Breast epithelium (tissue), 4 donors: ENCODE measurements at regions not wholly inside any gene's neighbourhood (a gene's known extent, or its start where the extent isn't known, plus 50 kb on each side); places are given as distances from the start of the nearest gene placed in this dataset.

Experiments
- DNase-seq, 2 donors: peaks; one replicate each; pipeline ENCODE4 v3.0.0-alpha.2; 2019; ENCODE audit warnings: low spot score in 2 of 2
- H3K27ac ChIP-seq, 2 donors: fragments of 200-600 bp; sonication (generic) in 1 of 2; one replicate each; pipeline ENCODE4 v1.5.1; 2016 to 2019; ENCODE audit warnings: mild to moderate bottlenecking in 1 of 2
- H3K27me3 ChIP-seq, 2 donors: fragments of 200-600 bp; sonication (generic) in 1 of 2; one replicate each; pipeline versions ENCODE4 v1.5.1 to v1.6.0; 2017 to 2019; ENCODE audit warnings: control low read depth in 1 of 2, mild to moderate bottlenecking in 1 of 2
- H3K36me3 ChIP-seq: fragments of 200-600 bp; one replicate; pipeline ENCODE4 v1.5.1; 2019
- H3K4me1 ChIP-seq, 2 donors: fragments of 200-600 bp; sonication (generic); one replicate each; pipeline ENCODE4 v1.5.1; 2016 to 2019; ENCODE audit warnings: control low read depth in 1 of 2
- H3K4me3 ChIP-seq, 3 donors: fragments of 200-600 bp; sonication (generic); 1 replicate in 2 of 3; 2 replicates in 1 of 3; pipeline ENCODE4 v1.5.1; 2016 to 2019; ENCODE audit warnings: mild to moderate bottlenecking in 3 of 3, moderate library complexity in 2 of 3
- H3K9me3 ChIP-seq, 2 donors: fragments of 200-600 bp; sonication (generic) in 1 of 2; one replicate each; pipeline ENCODE4 v1.5.1; 2016 to 2019; ENCODE audit warnings: control low read depth in 1 of 2
- CTCF ChIP-seq, 3 donors: fragments of 450-650 bp; IDR thresholded peaks; one replicate each; pipeline ENCODE4 v1.5.1; 2016 to 2017; ENCODE audit warnings: antibody characterized with exemption in 3 of 3, mild to moderate bottlenecking in 3 of 3, moderate library complexity in 3 of 3
- POLR2A ChIP-seq: fragments of 450-650 bp; IDR thresholded peaks from one replicate; pipeline ENCODE4 v1.6.1; 2016; ENCODE audit warnings: antibody characterized with exemption, mild to moderate bottlenecking, moderate library complexity
- POLR2AphosphoS5 ChIP-seq, 3 donors: sonication (generic); formaldehyde crosslinking; IDR thresholded peaks; one replicate each; pipeline ENCODE4 v1.6.1; 2017; ENCODE audit warnings: antibody characterized with exemption in 3 of 3
- intact Hi-C: fragments of 100-400 bp; cut with DNase I; formaldehyde crosslinking; loops from one replicate; pipeline ENCODE4 v1.15.1; 2023; ENCODE audit warnings: low total_unique reads

GRCh38 chr2:8198766-8199382 lies 483.0 kb upstream of the ID2 start:
- Histone ChIP-seq H3K9me3 (no peaks in the 10 kb centered on the region), H3K4me3 (no peak overlapping the region), H3K4me1 (no peaks in the 10 kb centered on the region), H3K36me3 (no peaks in the 10 kb centered on the region), H3K27ac (no peak overlapping the region), H3K27me3 (no peaks in the 10 kb centered on the region)
- intact Hi-C loops, result no loop called here
- no peak for DNase-seq
- TF ChIP-seq POLR2AphosphoS5 (IDR thresholded peaks at IDR 0.05), result no peak
- TF ChIP-seq POLR2A, result no peak
- TF ChIP-seq CTCF (IDR thresholded peaks at IDR 0.05), result no peak

GRCh38 chr2:8202132-8202531 lies 479.7 kb upstream of the ID2 start:
- intact Hi-C loops, result no loop called here
- no peak for DNase-seq

DNA sequence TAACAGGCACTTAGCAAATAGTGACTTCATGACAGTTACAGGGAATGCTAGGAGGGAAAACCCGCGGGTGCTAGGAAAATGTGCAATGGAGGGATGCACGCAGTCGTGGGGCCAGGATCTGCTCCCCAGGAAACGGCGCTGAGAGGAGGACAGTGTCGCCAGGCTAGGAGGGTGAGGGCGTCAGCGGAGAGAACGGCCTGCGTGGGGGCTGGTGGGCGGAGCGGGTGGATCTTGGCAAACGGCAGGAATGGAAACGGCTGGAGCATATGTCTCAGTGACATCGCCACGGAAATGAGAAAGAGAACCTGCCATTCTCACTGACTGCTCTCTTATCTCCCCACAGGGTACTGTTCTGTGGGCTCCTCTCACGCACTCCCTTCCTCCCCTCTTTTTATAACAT lies 478.5 kb upstream of the ID2 start:
- DNase-seq, result no peak

More at GRCh38 chr2:8202132-8202531, 479.7 kb upstream of the ID2 start:
- Histone ChIP-seq H3K27ac (no peak overlapping the region), H3K36me3 (no peaks in the 10 kb centered on the region), H3K9me3 (peaks cover 0 to under 1% of the 10 kb centered on the region in 2 donors), H3K27me3 (no peaks in the 10 kb centered on the region), H3K4me3 (no peak overlapping the region), H3K4me1 (no peaks in the 10 kb centered on the region)
- TF ChIP-seq CTCF (IDR thresholded peaks at IDR 0.05), result no peak
- no peak for TF ChIP-seq POLR2A
- no peak for TF ChIP-seq POLR2AphosphoS5 (IDR thresholded peaks at IDR 0.05)

DNA sequence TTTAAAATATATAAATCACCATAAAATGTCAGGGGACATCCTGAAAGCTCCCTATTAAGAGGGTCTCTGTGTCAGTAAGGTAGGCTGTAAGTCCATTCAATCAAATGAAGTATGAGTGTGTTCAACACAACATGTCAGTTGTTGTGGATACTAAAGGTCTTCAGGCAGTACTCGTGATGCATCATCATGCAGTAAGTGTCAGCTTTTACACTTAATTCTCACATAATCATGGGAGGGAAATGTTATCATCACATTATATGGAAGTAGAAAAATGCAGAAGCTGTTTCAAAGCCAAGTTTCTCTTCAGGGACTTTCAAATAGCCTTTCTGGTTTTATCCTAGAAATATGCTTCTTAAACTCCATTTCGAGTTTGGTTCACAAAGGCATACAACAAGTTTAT lies 477.1 kb upstream of the ID2 start:
- no peaks in the 10 kb centered on the region for H3K4me1 ChIP-seq
- no peaks in the 10 kb centered on the region for H3K36me3 ChIP-seq
- intact Hi-C loops, result no loop called here
- H3K27ac ChIP-seq, result no peak overlapping the region
- no peak for TF ChIP-seq POLR2AphosphoS5 (IDR thresholded peaks at IDR 0.05)
- no peak for TF ChIP-seq POLR2A
- no peak for TF ChIP-seq CTCF (IDR thresholded peaks at IDR 0.05)
- no peak overlapping the region for H3K4me3 ChIP-seq
- peaks cover 4 to 7% of the 10 kb centered on the region in 2 donors for H3K9me3 ChIP-seq
- H3K27me3 ChIP-seq, result no peaks in the 10 kb centered on the region
- DNase-seq, result no peak

More for the DNA sequence above, 478.5 kb upstream of the ID2 start:
- H3K4me1 ChIP-seq, result no peaks in the 10 kb centered on the region
- H3K4me3 ChIP-seq, result no peak overlapping the region
- peaks cover 4 to 7% of the 10 kb centered on the region in 2 donors for H3K9me3 ChIP-seq
- no peak for TF ChIP-seq POLR2AphosphoS5 (IDR thresholded peaks at IDR 0.05)
- no peak for TF ChIP-seq CTCF (IDR thresholded peaks at IDR 0.05)
- TF ChIP-seq POLR2A, result no peak
- intact Hi-C loops, result no loop called here
- no peaks in the 10 kb centered on the region for H3K27me3 ChIP-seq
- H3K27ac ChIP-seq, result no peak overlapping the region
- H3K36me3 ChIP-seq, result no peaks in the 10 kb centered on the region

DNA sequence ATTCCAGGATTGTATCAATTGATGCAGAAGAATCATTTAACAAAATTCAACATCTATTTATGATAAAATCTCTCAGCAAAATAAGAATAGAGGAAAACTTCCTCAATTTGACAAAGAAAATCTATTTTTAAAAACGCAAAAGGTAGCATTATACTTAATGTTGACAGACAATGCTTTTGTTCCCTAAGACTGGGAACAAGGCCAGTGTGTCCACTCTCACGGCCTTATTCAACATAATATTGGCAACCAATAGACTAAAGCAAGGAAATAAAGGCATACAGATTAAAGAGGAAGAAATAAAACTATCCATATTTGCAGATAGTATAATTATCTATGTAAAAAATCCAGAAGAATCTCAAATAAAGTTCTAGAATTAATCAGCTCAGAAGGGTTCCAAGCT lies 472.4 kb upstream of the ID2 start:
- H3K4me1 ChIP-seq, result no peaks in the 10 kb centered on the region
- H3K36me3 ChIP-seq, result no peaks in the 10 kb centered on the region
- H3K4me3 ChIP-seq, result no peak overlapping the region
- no peak for DNase-seq
- H3K9me3 ChIP-seq, result peaks cover 4 to 7% of the 10 kb centered on the region in 2 donors
- intact Hi-C loops, result no loop called here
- H3K27ac ChIP-seq, result no peak overlapping the region
- no peak for TF ChIP-seq CTCF (IDR thresholded peaks at IDR 0.05)
- TF ChIP-seq POLR2A, result no peak
- no peak for TF ChIP-seq POLR2AphosphoS5 (IDR thresholded peaks at IDR 0.05)
- no peaks in the 10 kb centered on the region for H3K27me3 ChIP-seq
